ENCODE measurements at regions not wholly inside any gene's neighbourhood (a gene's known extent, or its start where the extent isn't known, plus 50 kb on each side); places are given as distances from the start of the nearest gene placed in this dataset.
"Not testable (repeated sequence)": the region's sequence is repeated elsewhere in the genome, so short reads cannot be mapped to it uniquely, and the experiment has no call there.

DNA sequence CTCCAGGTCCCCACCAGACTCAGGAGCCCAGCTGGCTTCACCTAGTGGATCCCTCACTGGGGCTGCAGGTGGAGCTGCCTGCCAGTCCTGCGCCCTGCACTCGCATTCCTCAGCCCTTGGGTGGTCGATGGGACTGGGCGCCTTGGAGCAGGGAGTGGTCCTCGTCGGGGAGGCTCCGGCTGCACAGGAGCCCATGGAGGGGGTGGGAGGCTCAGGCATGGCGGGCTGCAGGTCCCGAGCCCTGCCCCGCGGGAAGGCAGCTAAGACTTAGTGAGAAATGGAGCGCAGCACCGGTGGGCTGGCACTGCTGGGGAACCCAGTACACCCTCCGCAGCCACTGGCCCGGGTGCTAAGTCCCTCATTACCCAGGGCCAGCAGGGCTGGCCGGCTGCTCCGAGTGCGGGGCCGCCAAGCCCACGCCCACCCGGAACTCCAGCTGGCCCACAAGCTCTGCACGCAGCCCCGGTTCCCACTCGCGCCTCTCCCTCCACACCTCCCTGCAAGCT is 203.4 kb downstream of the DSC3 start:
- TF ChIP-seq, protein P1, sequence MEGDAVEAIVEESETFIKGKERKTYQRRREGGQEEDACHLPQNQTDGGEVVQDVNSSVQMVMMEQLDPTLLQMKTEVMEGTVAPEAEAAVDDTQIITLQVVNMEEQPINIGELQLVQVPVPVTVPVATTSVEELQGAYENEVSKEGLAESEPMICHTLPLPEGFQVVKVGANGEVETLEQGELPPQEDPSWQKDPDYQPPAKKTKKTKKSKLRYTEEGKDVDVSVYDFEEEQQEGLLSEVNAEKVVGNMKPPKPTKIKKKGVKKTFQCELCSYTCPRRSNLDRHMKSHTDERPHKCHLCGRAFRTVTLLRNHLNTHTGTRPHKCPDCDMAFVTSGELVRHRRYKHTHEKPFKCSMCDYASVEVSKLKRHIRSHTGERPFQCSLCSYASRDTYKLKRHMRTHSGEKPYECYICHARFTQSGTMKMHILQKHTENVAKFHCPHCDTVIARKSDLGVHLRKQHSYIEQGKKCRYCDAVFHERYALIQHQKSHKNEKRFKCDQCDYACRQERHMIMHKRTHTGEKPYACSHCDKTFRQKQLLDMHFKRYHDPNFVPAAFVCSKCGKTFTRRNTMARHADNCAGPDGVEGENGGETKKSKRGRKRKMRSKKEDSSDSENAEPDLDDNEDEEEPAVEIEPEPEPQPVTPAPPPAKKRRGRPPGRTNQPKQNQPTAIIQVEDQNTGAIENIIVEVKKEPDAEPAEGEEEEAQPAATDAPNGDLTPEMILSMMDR (IDR thresholded peaks at IDR 0.05), result not testable (repeated sequence)
- TF ChIP-seq POLR2AphosphoS5, POLR2A (IDR thresholded peaks at IDR 0.05): not testable (repeated sequence)
